LNCaP clone FGC (cell line): ENCODE measurements at regions not wholly inside any gene's neighbourhood (a gene's known extent, or its start where the extent isn't known, plus 50 kb on each side); places are given as distances from the start of the nearest gene placed in this dataset.

Experiments
- DNase-seq: peaks from one replicate; pipeline ENCODE4 v3.0.0-alpha.2; 2011; ENCODE audit warnings: low read depth
- H3K4me3 ChIP-seq: 2 replicates; pipeline ENCODE4 v1.5.1; 2011; ENCODE audit warnings: mild to moderate bottlenecking, low read depth, low read length, control low read depth
- TF ChIP-seq, protein P1 (sequence below): IDR thresholded peaks from 2 replicates; pipeline ENCODE4 v1.5.1; 2012; ENCODE audit warnings: mild to moderate bottlenecking; ENCODE audit not compliant: control insufficient read depth, insufficient read depth; ENCODE audit errors: extremely low read depth

GRCh38 chr10:130997267-130998045 lies 314.1 kb downstream of the TCERG1L start:
- TF ChIP-seq, protein P1, sequence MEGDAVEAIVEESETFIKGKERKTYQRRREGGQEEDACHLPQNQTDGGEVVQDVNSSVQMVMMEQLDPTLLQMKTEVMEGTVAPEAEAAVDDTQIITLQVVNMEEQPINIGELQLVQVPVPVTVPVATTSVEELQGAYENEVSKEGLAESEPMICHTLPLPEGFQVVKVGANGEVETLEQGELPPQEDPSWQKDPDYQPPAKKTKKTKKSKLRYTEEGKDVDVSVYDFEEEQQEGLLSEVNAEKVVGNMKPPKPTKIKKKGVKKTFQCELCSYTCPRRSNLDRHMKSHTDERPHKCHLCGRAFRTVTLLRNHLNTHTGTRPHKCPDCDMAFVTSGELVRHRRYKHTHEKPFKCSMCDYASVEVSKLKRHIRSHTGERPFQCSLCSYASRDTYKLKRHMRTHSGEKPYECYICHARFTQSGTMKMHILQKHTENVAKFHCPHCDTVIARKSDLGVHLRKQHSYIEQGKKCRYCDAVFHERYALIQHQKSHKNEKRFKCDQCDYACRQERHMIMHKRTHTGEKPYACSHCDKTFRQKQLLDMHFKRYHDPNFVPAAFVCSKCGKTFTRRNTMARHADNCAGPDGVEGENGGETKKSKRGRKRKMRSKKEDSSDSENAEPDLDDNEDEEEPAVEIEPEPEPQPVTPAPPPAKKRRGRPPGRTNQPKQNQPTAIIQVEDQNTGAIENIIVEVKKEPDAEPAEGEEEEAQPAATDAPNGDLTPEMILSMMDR: no peak
- no peak overlapping the region for H3K4me3 ChIP-seq
- no peak for DNase-seq

- DNase-seq: no peak
- no peak overlapping the region for H3K4me3 ChIP-seq
- TF ChIP-seq, protein P1: no peak
Measured at GRCh38 chr10:130998046-130998435, 313.5 kb downstream of the TCERG1L start.

- no peak for DNase-seq
- TF ChIP-seq, protein P1: no peak
- H3K4me3 ChIP-seq: no peak overlapping the region
Measured at GRCh38 chr10:130998642-130999041, 312.9 kb downstream of the TCERG1L start.

- TF ChIP-seq, protein P1: no peak
- no peak for DNase-seq
- H3K4me3 ChIP-seq: no peak overlapping the region
Measured at GRCh38 chr10:130999376-131000202, 311.9 kb downstream of the TCERG1L start.

DNA sequence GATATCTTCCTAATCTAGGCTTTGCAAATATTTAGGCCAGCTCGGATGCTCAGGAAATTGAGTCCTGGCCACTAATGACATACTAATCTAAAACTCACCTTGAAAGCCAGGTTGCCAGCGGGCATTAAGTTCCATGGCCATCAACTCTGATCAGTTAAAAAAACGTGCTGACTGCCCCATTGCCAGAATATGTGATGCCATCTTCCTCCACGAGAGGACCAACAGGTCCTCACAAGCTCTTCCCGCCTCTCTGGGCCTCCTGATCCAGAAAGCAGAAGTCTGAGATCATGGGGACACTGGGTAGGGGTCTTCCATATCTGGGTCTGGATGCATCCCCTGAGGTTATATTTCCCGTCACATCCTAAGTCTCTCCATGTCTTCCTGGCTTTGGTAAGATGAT lies 311.3 kb downstream of the TCERG1L start:
- H3K4me3 ChIP-seq: no peak overlapping the region
- TF ChIP-seq, protein P1: no peak
- DNase-seq: no peak

GRCh38 chr10:131000743-131001142 lies 310.8 kb downstream of the TCERG1L start:
- no peak overlapping the region for H3K4me3 ChIP-seq
- TF ChIP-seq, protein P1: no peak
- no peak for DNase-seq

- no peak overlapping the region for H3K4me3 ChIP-seq
- TF ChIP-seq, protein P1: no peak
- no peak for DNase-seq
Measured at GRCh38 chr10:131001438-131001837, 310.1 kb downstream of the TCERG1L start.
